G401.6 (cell line): ENCODE measurements at regions not wholly inside any gene's neighbourhood (a gene's known extent, or its start where the extent isn't known, plus 50 kb on each side); places are given as distances from the start of the nearest gene placed in this dataset.

Experiments used
- FAIRE-seq: peaks from 2 replicates; lab custom pipeline; 2012; peaks lifted over from hg19 to GRCh38; lab: Jason Lieb, UNC

DNA sequence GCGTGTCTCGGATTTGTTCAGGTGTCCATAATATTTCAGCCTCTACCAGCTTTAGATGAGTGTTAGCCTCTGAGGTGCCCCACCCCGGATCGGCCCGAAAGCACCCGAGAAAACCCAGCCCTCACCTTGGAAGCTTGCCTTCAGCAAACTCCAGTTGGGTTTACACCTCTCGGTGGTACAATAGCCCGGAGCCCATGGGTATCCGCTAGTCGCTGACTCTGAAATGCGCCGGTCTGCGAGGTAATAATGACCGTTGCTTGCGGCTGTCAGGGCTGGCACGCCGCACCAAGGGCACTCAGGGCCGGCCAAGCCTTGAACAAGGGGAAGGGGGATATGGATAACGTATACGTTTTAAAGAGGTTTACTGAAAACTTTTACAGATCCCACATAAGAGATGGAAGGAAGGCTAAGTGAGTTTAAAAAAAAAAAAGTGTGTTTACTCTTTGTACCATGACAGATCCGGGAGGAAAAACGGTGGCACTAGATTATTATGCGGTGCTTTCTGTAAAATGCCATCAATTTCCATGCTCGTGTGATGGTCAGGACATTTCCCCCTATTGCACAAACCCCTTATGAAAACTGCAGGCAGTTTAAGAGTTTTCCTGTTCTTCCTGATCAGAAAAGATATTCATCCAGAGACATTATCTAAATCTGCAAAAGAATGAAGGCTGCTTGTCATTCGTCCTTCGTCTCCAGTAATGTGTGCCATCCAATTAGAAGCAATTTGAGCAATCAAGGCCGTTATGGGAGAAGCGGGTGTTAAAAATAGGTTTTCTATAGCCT lies 124.2 kb downstream of the TMEM161B start:
- FAIRE-seq, result no peak

DNA sequence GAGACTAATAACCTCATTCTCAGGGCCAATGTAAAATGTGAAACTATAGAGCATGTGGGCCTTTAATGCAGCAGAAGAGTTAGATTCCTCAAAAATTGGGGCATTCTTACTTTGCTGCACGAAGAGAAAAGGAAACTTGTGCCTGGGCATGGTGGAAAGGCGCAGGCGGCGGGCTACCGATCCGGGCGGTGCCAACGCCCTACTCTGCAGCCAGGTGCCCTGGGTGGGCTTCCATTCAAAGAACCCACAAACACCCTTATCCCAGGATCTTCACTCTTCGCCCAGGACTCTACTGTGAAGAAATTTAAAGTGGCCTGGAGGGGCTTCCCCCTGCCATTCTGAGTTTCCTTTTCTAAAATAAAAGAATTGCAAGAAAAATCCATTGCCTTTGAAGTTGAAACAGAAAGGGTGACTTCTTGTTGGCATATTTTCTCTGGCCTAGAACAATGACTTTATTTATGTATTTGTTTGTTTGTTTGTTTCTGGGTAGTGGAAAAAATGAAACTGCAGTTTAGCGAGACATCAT lies 124.9 kb downstream of the TMEM161B start:
- no peak for FAIRE-seq

DNA sequence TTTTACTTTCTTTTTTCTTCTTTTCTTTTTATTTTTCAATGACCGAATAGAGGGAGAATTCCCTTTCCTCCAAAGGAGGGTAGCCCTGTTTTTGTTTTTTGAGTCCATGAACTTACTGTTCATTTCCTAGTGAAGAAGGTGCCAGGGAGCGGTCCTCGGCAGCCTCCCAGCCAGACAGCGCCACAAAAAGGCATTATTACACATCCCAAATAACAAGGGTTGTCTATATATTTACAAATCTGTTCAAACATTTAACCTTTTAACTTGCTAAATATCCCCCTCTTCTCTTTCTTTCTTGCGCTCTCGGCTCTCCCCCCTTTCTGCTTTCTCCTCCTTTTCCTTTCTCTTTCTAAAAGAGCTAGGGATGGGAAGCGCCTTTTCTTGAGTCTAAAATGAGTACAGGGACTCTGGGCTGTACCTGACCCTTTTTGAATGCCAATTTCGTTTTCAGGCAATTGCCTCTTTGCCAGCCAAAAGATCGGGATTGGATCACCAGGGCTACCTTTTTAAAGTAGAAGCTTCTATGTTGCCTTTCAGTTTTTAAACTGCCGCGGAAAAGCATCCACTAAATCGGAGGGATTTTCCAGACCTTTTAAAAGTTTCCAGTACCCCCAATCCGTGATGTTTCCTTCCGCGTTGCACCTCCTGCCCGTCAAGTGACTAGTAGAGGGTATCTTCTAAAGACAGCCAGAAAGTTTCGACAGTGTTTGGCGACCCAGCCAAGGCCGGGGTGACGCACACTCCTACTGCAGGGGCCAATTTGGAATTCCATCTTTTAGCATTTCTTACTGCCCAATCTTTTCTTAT lies 125.6 kb downstream of the TMEM161B start:
- no peak for FAIRE-seq

DNA sequence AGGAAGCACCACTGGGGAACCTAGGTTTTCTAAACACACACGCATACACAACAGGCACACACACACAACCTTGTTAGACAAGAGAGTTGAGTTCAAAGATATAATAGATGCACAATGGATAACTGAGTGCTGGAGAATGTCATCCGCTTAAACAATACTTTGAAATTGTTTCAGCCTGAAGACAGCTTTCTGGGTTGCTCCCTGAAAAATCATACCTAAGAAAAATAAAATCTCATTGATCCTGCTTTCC lies 126.1 kb downstream of the TMEM161B start:
- FAIRE-seq, result no peak

DNA sequence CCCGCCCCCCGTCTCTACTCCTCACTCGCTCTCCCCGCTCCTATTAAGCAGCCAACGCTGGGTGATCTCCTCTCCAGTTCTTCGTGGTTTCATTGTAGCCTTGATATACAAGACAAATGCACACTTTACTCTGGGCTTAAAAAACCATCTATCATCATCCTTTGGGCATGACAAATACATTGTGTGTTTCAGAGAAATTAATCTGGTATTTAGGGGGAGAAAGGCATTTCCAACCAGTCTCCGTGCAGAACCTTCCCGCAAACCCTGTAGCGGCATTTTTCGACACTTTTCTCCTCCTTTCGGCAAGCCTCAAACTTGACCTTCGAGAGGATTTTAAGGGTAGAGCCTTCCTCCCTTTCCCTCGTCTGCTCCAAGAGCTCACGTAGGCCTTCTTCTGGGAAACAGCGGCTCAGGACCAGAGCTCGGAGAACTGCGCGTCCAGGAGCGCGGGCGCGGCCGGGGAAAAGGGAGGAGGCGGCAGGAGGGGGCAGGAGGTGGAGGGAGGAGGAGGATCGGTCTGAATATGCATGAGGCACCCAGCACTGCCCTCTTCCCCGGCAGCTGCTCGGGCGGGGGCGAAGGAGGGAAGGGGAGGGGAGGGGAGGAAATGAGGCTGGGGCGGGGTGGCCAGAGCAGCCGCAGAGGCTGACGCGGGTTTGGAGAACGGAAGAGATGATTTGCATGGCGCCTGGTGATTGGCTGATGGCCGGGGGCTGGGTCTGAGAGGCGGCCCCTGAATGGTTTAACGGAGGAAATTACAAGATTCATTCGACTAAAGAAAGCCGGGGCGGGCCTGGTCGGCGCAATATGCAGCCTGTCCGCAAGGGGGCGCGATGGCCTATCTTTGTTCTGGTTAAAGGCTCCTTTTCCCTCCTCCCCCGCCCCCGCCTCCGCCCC lies 127.5 kb downstream of the TMEM161B start:
- FAIRE-seq, result peak; percentile 71

DNA sequence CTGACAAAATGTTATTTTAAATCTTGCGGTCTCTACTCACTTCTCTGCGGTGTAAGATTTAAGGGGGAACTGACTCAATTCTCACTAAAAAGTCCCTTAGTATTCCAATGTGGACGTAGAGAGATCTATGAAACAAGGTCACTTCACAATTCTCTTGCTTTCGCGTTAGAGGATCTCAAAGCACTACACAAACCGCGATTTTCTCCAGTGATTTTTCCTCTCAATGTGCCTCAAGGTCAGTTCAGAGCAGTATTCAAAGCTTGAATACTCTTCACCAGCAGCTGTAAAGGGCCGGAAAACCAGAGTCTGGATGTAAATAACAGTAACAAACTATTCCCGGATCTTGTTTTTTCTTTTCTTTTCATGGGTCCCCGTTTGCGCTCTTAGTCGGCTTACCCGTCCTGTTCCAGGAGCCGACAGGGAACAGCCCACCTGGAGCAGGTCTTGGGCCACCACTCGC lies 128.2 kb downstream of the TMEM161B start:
- FAIRE-seq, result no peak

DNA sequence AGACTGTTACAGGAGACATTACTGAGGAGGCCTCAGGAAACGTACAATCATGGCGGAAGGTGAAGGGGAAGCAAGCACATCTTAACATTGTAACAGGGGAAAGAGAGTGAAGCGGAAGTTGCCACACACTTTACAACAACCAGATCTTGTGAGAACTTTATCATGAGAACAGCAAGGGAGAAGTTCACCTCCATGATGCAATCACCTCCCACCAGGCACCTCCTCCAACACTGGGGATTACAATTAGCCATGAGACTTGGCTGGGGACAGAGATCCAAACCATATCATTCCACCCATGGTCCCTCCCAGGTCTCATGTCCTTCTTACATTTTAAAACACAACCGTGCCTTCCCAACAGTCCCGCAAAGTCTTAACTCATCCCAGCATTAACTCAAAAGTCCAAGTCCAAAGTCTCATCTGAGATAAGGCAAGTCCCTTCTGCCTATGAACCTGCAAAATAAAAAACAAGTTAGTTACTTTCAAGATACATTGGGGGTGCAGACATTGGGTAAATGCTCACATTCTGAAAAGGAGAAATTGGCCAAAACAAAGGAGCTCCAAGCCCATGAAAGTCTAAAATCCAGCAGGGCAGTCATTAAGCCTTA lies 138.3 kb downstream of the TMEM161B start:
- FAIRE-seq, result no peak

DNA sequence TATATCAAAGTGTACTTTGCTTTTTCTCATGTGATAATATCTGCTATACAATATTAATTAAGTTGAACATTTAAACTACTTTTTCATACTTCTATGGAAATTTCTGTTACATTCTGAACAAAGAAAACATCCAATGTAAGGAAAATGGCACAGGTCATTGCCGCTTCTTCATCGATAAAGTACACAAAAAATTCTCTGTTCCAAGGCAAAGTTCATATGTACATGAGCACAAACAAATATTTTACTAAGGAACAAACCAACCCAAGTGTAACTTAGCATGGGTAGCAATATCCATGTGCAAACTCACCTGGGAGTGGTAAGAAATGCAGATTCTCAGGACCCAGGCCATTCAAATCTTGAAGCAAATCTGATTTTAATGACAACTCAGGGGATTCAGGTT lies 139.8 kb downstream of the TMEM161B start:
- no peak for FAIRE-seq

DNA sequence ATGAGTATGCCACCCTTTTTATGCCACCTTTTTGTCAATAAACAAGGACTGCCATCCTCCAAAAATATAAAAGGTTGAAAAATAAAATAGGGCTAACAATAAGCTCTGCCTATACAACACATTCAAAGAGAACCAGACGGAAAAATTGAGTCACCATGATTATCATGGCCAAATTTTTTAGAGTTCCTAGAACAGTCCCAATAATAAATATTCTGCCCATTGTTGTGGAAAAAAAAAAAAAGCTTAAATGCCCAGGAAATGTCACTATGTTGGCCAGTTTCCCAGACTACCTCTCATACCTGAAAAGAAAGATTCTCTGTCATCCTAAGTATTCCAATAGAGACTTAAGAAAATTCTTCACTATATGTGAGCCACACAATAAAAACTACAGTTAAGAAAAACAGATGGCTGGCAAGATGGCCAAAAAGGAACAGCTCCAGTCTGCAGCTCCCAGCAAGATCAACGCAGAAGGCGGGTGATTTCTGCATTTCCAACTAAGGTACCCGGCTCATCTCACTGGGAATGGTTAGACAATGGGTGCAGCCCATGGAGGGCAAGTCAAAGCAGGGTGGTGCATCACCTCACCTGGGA lies 149.0 kb downstream of the TMEM161B start:
- no peak for FAIRE-seq

DNA sequence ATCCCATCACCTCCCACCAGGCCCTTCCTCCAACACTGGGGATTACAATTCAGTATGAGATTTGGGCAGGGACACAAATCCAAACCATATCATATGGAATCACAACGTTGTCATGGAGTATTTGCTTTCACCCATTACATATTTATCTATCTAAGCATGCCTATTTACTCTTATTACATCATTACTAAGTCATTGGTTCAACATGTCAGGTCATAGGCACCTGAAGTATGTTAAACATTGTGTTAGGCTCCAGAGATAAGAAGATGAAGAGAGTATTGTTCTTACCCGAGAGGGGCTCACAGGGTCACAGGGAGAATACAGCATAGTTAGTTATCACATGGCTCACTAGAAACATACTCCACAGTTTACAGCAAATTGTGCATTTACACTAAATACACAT lies 150.5 kb downstream of the TMEM161B start:
- no peak for FAIRE-seq

DNA sequence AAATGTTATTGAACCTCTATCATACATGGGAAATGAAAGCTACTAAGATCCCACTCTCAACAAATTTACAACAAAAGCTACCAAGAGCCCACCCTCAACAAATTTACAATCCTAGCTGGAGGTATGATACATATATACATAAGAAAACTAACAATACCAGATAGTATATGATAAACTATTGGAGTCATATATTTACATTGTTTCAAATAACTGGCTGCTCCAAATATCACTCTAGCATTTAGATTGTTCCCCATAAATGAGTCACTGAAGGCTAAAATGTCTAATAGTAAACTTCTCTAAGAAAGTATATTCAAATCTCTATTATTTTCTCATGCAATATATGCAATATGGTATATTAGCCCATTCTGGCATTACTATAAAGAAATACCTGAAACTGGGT lies 151.1 kb downstream of the TMEM161B start:
- no peak for FAIRE-seq

DNA sequence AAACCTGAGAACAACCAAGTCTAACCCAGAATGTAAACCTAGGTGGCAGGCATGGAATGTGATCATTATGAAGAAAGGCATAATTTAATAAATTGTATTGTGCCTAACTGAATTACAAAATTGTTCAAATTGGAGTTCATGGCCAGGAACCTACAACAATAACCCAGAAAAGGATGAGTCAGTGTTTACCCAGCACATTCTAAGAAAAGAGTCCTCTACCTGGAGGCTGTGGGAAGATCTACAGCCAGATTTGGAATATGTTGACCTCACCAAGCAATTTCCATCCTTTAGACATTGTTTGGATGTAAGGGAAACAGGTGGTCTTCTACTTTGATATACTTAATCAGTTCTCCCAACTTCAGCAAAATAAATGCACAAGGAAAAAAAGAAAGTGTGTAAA lies 152.2 kb downstream of the TMEM161B start:
- no peak for FAIRE-seq

DNA sequence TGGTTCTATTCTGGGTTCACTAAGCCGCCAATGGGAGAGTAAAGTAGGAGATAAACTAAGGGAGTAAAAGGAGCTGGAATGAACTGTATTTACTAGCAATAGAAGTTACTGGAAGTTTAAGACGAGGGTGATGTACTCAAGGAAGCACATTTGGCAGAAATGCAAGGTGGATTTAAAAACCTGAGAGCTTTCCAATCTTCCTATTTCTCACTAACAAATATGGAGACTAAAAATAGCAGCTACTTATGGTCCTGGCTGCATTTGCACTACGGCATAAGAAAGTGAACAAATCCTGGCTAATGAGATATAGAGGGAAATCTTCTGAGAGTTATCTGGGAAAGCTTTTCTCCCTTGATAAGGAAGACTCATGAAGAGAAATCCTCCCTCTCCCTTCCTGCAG lies 153.4 kb downstream of the TMEM161B start:
- no peak for FAIRE-seq

DNA sequence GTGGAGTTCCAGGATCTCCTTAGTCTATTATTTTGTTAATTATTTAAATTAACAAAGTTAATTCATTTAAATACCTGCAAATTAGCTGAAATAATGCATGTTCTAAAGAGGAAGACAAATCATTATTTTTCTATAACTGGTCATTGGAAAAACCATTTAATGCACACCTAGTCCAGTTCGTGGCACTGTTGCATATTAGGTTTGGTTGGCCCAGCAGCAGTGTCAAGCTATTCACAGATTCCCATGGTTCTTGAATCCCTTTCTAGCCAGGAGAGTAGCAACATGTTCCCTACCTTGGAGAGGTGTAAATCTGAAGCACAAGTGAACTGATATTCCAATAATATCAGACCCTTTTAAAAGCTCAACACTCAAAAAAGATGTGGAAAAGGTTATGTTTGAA lies 155.2 kb downstream of the TMEM161B start:
- FAIRE-seq, result no peak

DNA sequence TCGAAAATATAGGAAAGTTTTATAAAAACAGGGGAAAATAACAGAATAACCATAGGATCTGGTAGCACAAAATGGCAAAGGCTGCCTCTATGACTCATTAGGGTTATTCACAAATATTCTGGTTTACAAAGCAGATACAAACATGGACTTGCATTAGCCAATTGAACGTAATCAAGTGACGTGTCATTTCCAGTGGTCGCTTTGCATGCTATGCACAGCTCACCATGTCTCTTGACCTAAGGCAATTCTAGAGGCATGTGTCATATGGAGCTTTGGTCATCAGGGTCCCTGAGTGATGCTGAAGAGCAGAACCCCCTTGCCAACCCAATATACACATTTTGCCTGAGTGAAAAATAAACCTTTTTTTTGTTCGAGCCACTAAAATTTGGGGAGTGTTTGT lies 158.8 kb downstream of the TMEM161B start:
- no peak for FAIRE-seq

DNA sequence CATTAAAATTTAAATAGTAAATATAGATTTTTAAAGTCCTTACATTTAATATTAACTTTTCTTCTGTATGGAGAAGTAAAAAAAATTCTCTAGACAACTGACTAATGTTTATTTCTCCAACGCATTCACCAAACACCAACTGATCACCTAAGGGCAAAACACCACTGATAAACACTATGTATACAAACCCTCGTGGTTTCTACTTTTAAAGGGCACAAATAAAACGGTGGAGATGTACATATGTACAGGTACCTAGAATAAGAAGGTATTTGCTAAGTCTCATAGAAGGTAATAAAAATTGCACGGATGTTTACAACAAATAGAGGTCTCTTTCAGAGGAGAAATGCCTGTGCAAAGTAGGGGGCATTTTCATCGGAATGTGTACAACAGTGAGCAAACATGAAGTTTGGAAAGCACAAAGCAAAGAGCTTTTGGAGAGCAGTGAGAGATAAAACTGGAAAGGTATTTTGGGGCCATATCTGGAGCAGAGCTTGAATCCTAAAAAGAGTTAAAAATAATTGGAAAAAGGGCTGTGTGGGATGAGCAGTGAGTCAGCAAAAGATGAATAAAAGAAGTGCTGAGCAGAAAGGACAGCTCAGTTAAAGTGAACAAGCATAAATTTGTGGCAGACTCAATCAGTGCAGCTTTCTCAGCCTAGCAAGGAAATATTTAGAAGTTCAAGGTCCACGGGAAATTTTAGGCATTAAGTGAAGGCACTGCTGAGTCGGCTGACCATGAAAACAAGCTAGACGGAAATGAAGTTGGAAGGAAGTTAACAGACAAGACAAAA lies 160.0 kb downstream of the TMEM161B start:
- no peak for FAIRE-seq

DNA sequence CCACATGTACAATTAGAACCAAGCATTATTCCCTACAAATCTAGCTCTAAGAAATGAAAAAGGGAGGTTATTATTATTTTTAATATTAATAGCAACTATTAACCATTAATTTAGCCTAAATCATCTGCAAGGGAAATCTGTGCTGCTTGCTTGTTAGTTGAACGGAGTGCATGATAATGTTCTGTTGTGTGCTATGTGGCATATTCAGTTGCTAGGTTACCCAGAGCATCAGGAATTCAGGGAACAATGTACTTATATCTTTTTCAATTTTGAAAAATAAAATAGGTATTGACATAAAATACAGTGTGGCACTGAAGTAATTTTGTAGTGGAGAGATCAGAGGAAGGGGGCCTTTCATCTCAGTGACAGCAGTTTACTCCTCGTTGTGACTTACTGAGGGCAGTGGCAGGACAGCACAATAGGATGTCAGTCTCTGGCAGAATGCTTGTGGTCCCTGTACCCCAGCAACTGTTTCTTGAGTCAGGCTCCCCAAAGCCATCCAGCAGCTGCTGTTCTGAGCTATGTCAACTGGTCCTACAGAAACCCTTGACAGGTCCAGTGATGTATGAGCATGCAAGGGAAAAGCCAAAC lies 173.6 kb downstream of the TMEM161B start:
- FAIRE-seq, result no peak

DNA sequence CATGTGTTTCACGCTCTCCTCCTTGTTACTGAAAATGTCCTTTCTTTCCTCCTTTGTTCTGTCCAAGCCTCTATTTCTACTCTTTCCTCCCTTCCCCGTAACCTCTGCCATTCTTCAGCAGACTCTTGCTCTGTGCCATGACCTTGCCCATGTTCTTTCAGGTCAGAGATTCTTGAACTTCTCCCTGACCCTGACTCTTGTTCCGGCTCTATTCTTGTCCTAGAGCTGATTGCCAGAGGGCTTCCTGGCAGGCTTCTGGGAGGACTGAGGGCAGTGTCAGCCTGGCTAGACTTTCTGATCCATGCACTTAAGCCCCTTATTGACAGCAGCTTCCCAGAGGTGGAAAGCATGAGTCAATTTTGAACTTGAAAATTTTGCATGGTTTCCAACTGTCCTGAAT lies 174.2 kb downstream of the TMEM161B start:
- no peak for FAIRE-seq

DNA sequence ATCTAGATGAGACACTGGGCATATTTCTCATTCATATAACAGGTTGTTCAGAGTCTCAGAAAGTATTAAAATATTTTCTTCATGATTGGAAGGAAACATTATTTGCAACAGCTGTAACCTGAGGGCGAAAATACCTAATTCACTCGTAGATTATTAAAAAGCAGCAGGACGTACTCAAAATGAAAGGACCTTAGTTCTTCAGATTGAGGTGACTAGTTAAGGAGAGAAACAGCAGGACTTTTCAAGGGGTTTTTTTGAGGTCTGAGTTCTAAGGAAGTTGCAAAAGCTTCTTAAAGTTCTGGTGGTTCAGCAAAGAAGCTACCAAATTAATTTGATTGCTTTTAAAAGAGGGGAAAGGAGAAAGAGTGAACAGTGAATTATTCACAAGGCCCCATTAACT lies 174.9 kb downstream of the TMEM161B start:
- no peak for FAIRE-seq

DNA sequence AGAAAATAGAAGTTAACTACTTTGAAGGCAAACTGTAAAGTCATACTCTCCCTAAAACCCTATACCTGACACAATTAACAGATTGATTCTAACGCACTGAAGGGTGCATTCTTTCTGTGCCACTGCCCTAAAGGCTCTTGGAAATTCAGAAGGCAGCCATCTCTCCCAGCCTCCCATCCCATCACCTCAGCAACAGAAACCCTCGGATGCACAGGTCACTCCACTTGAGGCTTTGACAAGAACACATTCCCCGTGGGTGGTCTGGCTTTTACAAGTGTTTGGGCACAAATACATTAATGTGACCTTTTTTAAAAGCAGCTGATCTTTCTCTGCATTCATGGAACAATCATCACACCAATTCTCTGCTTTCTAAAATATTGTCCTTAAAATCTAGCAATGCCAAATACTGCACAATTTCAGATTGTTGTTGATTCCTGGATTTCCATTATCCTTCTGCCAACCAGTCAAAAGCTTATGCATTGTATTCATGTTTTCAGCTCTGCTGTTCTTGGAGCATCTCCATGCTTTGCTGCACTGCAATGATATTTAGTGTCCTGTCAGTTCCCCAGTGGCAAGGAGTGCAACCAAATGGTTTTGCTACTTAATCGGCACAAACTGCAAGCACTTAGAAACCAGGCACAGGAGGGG lies 175.6 kb downstream of the TMEM161B start:
- FAIRE-seq, result no peak
